ENCODE measurements at regions not wholly inside any gene's neighbourhood (a gene's known extent, or its start where the extent isn't known, plus 50 kb on each side); places are given as distances from the start of the nearest gene placed in this dataset.

DNA sequence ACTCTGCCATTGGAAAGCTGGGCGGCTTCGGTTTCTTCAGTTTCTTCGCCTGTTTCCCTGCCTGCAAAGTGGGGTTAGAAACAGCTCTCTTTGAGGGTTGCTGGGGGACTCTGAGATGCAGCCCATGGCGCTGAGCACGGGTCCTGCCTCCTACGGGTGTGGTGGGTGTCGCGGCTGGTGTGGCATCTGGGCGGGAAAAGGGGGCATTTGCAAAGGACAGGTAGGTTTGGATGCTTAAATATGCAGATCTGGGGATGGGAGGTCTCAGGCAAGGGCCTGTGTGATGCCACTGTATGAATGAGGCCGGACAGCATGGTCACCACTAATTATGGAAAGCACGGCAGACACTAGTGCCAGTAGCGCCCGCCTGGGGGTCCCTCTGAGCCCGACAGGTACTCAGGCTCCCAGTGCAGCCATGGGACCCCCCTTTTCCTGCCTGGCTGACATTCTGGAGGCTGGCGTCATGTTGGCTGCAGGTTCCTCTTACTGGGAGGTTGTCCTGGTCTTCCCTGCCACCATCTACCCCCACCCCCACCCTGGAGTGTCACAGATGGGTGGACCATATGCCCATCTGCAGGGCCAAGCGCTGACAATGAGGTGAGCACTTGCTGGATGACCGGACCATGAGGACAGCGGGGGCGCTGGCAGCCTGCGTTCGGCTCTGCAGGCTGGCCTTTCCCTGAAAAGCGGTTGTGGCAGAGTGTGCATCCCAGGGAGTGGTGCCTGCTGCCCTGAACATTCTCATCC, 237.7 kb downstream of the SEC14L1 start:
- no peak for DNase-seq (ENCODE audit: low read depth in 2 of 2)

DNA sequence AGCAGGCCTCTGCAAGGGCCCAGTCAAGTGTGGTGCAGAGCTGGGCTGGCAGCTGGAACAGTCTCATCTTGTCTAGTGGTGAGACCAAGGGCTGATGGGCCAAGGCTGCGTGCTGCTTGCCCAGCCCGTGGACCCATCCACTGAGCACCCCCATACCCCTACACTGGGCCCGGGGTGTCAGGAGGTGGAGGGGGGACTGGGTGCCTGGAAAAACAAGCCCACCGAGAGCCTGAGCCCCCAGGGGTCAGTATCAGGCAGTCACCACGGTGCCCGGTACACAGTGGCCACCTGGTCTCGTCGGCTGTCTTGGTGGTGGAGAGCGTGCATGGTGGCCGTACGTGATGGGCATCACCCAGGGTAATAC, 238.3 kb downstream of the SEC14L1 start:
- no peak for DNase-seq (ENCODE audit: low read depth in 2 of 2)

DNA sequence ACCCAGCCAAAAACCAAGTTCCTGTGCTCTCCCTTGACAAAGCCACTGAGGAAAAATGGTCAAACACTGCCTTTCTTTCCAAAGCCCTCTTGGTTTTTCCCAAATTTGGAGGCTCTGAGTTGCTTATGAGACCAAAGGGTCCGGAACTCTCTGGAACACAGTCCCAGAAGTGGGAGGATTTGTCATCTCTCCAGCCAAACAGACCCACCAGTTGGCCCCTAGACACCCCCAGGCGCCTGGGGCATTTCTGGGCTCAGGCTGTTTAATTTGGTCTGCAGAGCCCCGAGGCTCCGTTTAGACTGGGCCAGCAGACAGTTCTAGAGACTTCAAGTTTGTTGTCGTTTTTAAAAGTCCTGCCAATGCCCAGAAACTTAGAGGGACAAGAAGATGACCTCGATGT, 239.1 kb downstream of the SEC14L1 start:
- no peak for DNase-seq (ENCODE audit: low read depth in 2 of 2)

DNA sequence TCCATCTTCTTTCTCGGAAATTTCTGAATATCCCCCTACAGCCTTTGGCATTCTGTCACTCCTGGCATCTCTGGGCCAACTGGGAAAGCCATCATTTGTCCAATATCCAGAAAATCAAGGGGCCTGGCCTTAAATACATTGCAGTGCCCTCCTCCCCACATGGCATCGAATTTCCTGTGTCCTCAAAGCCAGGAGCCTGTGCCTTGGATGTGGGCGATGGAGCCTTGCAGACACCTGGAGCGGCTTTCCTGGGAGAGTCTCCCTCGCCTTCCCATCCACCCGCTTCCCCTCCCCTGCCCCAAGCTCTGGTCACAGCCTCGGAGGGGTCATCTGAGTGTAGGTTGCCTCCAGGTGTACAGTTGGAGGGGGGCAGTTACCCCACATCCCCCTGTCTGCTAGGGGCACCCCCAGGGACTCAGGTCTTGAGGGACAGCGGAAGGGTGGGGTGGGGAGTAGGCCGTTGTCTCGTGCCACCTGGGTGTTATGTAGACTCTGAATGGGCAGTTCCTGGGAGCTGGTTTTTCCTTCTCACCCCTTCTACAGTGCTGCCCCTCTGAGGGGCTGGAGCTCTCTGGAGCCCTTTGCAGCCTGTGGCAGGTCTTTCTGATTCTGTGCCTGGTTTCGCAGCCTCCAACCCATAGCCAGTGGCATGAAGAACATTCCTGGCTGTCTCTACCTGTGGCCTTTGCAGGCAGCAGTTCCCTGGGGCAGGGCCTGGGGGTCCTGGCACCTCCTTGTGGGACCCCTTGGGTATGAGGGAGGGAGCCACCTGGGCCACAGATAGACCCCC, 239.8 kb downstream of the SEC14L1 start:
- DNase-seq (ENCODE audit: low read depth in 2 of 2): no peak

DNA sequence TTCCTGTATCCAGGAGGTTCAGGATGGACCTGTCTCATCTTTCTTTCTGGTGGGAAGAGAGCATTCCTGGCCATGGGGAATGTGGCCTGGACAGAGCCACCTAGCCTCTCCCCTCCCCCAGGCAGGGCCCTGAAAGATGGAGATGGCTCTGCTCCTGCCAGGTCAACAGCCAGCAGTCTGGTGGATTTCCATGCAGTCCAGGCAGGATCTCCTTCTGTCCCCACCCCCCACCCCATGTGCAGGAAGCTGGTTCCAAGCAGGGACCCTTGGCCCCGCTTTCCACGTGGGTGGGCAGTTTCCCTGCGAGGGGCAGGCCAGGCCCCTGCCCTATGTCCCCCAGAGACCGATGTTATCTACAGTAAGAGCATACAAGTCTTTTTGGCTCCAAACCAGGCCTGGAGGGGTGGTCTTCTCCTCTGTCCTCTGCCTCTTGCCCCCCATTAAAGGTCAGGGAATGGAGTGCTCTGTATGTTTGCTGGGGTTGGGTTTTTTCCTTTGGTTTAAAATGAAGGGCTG, 240.5 kb downstream of the SEC14L1 start:
- DNase-seq (ENCODE audit: low read depth in 2 of 2): no peak

DNA sequence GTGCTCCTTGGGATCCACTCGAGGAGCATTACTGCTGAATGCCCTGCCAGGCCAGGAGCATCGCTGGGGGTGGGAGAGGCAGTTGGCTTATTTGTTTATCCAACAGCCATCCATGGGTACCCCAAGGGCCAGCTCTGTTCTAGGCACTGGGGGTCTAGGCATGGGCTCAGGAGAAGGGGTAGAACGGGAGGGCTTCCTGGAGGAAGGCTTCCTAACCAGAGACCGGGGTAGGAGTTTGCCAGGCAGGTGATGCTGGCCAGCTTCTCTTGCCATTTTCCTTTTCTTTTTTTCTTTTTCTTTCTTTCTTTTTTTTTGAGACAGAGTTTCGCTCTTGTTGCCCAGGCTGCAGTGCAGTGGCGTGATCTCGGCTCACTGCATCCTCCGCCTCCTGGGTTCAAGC, 241.0 kb downstream of the SEC14L1 start:
- no peak for DNase-seq (ENCODE audit: low read depth in 2 of 2)

DNA sequence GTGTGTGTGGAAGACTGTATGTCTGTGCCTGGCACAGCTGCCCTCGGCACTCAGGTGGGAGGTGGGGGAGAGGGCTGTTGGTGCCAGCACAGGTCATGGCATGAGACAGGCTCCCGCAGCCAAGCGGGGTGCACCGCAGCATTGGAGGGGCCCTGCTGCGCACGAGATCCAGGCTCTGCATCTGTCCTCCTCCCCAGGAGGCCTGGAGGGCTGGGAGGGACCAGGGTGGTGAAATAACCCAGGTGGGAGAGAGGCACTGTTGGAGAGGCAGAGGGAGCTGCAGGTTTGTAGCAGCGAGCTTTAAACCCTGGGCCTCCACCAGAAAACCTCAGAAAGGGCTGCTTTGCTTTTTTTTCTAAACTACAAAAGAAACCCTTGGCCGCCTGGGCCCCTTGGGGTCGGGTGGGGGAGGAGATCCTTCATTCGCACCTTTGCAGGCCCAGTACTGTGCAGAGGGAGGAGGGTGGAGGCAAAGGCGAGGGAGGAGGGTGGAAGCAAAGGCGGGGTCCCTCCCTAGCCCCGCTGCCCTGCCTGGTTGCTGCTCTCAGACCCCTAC, 241.7 kb downstream of the SEC14L1 start:
- DNase-seq (ENCODE audit: low read depth in 2 of 2): no peak

DNA sequence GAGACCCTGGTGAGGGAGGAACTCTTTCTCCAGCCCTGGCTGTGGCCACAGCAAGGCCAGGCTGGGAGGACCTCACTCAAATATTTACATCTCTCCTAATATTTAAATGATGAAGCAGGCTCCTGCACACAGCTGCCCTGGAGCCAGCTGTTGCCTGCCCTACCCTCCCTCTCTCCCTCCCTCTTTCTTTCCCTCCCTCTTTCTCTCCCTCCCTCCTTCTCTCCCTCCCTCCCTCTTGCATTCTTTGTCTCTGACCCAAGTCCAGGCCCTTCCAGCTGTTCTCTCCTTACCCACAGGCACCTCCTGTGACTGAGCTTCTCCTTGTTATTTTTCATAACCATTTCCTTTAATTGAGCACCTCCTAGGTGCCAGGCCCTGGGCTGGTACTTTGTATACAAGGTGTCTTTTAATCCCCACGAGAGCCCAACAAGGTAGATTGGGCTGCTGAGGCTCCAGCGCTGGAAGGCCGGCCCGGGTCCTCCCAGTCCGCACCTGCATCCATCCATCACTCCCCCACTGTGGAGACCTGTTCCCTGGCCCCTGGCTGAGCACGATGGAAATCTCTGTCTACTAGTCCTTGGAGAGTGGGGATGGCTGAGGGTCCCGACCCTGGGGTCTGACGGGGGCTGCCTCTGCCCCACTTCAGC, 242.3 kb downstream of the SEC14L1 start:
- no peak for DNase-seq (ENCODE audit: low read depth in 2 of 2)

DNA sequence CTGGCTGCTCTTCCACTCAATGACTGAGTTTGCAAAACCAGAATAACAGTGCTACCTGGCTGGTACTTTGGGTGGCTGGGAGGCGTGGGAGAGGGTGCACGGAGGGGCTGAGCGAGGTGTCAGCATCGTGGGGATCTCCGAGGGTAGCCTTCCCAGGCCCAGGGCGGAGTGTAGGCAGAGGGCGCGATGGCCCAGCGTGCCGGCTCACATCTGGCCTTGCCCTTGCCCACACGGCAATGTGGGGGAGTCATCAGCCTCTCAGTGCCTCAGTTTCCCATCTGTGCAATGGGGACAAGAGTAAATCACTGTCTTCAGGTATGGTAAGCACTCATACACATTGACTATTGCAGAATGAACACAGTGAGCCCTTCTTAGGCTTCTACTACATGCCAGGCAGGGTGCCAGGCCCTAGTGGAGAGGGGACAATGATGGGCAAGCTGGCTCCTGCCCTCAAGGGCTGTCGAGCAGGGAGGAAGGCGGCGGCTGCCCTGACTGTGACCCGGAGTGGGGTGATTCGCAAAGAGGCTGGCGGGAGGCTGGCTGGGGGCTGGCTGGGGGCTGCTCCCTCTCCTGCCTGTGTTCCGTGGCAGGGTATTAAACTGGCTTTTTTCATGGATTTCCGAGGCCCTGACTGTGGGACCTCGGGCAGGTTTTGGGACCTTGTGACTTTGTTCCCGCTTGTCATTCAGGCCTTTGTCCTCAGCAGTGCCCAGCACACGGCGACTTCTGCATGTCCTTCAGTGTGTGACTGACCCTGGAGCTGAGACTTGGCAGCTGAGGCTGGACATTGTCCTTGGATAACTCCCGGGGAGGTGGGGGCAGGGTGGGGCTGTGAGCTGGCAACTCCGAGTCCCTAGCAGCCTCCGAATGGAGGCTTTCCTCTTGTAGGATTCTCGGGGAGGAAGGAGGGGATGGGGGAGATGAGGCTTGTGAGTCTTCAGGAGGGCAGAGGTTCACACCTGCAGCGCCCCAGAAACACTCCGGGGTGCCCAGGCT, 243.1 kb downstream of the SEC14L1 start:
- no peak for DNase-seq (ENCODE audit: low read depth in 2 of 2)

DNA sequence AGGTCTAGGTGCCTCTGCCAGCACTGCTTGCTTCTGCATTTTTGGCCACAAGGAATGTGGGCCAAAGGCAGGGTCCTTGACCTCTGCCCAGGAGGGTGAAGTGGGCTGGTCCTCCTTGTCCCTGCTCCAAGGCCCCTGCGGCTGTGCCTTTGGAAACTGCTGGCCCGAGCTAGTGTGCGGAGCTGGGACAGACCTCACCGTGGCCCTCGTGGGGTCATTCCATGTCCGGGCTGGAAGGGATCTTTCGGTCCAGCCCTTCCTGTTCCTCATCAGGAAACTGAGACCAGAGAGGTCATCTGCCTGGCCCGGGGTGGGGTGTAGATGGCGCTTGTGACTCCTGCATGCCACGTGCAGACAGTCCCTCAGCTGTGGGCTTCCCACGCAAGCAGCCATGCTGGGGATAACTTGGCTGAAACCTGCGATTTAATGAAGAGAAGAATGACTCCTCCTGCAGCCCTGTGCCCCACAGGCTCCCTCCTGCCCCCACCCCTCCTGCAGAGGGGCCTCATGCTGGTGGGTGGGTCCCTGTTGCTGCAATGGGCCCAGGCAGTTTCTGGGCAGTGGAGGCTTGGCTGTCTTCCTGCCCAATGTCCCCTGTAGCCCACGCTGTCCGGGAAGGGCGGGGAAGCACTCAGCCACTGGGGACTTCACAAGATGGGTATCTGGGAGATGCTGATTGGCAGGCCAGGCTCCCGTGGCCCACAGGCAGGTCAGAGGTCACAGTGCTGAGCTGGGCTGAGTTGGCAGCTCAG, 245.2 kb downstream of the SEC14L1 start:
- DNase-seq (ENCODE audit: low read depth in 2 of 2): no peak

DNA sequence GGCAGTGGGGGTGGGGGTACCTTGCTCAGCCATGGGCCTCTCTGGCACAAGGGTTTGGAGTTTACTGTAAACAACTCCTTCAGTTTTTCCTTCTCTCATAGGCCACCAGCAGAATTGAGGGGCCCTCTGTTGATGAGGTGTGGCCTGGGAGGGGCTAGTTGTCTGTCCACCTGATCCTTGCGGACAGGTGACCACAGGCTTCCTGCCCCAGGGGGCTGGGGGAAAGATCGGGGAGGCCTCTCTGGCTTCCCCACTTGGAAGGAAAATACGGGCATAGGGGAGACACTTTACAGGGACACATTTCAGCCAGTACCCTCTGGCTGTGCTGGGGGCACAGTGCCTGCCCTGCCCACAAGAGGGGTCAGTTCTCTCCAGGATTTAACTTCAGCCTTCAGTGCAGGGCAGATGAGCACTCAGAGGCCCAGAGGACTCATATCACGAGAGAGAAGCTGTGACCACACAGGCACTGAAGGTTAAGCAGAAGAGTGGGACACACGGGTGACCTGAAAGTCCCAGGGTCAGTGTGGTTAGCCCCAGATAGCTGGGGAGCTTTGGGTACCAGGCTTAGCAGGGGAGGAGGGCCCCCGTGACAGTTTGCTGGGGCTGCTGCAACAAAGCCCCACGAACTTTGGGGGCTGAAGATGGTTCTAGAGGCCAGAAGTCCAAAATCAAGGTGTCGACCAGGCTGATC, 245.9 kb downstream of the SEC14L1 start:
- no peak for DNase-seq (ENCODE audit: low read depth in 2 of 2)

DNA sequence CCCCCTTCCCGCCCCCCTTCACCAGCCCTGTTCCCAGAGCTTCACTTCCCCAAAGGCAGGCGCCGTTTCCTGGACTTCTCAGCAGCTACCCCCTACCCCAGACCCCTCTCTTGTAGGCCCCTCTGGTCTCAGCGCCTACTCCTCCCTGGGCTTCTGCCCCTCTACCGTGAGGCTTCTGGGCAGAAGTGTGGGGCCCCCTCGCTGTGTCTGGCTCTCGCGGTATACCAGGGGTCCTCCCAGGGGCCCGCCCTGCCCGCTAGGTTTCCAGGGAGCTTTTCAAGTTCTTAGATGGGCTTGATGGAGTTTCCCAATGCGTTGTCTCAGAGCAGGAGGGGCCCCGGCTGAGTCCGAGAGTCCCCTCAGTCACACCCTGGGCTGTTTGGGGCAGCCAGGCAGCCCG, 247.1 kb downstream of the SEC14L1 start:
- DNase-seq (ENCODE audit: low read depth in 2 of 2): no peak

DNA sequence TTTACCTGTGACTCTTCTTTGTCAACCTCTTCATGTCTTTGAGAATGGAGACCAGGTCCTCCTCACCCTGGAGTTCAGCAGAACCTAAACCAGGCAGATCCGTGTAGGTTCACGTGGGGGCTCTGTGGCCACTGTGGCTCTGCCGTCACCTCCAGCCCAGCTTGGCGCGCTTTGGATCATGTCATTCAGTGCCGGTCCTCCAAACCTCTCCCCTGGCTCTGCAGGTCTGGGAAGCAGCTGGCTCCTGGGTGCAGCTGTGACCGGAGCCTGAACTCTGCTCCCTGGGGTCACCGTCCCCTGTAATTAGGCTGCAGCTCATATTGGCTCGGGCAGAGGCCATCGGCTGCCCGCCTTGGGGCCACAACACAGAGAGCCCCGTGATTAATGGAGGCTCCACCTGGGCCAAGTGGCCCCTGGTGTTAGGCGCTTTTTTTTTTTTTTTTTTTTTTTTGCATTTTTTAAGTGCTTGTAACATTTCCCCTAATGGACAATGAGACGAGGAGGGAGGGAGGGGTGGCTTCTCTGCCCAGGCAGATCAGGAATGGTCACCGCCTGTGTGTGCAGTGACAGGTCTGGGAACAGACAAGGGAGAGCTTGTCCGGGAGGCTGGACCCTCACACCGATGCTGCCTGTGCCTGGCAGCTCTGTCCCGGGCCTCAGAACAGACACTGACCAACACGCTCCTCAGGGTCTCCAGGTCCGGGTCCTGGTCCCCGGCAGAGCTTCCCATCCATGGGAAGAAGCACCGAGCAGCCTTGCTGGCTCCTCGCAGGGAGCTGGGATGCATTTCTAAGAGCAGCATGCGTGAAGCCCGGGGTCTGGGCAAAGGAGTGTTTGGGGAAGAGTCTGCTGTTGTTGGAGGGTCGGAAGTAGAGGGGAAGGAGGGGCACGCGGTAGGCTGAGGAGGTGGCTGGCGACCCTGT, 247.9 kb downstream of the SEC14L1 start:
- DNase-seq (ENCODE audit: low read depth in 2 of 2): no peak

DNA sequence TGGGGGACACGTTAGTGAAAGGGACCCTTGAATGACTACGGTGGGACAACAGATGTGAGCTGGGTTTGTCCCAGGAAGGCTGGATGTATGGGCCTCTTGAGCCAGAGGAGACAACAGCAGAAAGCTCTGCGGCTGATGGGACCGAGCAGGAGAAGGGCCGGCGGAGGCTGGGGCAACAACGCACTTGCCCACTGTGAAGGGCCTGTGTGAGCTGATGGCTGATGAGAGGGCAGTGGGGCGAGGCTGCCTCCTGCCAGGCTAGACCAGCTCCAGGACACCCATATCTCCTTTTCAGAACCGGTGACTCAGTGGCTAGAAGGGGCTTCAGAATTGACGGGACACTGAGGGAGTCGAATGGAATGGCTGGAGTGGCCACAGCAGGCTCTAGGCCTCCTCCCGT, 250.1 kb downstream of the SEC14L1 start:
- DNase-seq (ENCODE audit: low read depth in 2 of 2): no peak

DNA sequence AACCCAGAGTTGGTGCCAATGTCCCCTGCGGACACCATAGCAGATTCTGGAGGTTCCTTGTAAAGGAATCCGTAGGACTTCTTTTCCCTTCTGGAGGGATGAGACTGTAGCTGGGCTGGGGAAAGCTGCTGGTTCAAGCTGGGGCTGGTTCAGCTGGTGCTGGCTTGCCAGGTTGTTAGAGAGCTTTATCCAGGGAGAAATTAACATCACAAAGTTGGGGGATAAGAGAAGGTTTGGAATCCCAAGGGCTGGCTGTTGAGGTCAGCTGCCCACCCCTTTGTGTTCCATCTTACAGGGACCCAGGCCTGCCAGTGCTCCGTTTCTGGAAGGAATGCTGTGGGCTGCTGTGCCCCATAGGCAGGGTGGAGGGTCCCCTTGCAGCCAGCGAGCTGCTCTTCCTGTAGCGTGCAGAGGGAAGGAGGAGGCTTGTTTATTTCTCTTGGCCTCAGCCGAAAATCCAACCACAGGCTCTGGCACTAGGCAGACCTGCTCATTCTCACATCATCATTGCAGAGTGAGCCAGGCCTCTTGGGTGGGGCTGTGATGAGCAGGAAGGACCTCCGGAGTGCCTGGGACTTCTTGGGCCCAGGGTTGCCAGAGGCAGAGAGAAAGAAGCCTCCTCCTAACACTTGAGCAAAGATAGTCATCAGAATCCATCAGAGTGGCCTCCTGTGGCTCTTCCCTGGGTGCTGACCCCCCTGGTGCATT, 251.1 kb downstream of the SEC14L1 start:
- DNase-seq (ENCODE audit: low read depth in 2 of 2): no peak

DNA sequence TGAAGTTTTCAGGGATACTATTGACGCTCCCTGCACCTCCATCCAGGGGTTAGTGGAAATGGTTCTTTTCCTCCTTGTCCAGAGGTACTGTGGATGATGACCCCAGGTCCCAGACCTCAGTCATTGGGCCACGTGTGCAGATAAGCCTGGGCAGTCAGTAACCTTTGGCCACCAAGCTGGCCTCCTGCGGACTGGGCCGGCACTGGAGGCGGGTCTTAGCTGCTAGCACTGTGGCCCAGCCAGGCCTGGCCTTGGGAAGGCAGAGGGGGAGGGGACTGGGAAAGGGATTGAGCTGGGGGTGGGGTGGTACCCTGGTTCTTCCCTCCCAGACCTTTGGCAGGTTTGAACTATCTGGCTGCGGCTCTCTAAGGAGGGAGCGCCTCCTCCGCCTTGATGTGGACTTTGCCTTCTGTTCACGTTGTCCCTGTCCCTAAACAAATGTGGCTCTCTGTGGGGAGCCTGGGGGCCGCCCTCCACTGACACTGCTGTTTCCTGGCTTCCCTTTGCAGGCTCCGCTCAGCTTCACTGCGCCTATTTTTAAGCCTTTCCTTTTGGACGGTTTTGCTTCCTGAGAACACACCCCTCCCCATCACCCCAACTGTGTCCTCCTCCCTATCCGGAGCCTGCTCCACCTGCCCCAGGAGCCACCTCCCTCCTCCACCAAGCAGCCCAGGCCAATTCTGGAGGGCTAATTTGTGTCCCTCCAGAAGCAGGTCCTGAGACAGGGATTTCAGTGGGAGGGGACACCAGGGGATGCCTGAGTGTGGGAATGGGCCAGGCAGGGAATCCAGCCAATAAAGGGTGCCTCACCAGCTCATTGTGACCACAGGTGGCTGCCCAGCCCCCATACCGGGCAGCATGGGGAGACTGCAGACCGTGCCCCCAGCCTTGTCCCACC, 251.9 kb downstream of the SEC14L1 start:
- DNase-seq (ENCODE audit: low read depth in 2 of 2): no peak

DNA sequence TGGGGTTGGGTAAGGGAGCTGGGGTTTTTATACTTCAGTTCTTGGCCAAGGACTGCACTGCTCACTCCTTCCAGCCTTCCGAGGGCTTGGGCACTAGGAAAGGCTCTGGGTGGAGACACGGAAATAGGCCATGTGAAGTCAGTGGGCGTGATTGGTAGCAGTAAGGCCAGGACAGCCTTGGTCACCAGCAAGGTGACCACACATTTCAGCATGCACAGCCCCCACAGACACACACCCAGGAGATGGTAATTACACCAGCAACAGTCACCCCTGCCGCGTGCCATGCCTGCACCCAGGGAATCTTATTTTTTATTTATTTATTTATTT, 252.5 kb downstream of the SEC14L1 start:
- no peak for DNase-seq (ENCODE audit: low read depth in 2 of 2)

All from activated CD4-positive, alpha-beta T cell treated with anti-CD3 and anti-CD28 coated beads for 24 hours (primary cell).